ENCODE measurements at regions not wholly inside any gene's neighbourhood (a gene's known extent, or its start where the extent isn't known, plus 50 kb on each side); places are given as distances from the start of the nearest gene placed in this dataset.
A peak's percentile ranks its signal among the peaks of the same experiment; 100 is the strongest.

GRCh38 chr16:6206080-6206479 is 1108.5 kb upstream of the EEF2KMT start:
- DNase-seq (ENCODE audit: low spot score) = no peak

GRCh38 chr16:6204945-6205344 is 1107.3 kb upstream of the EEF2KMT start:
- DNase-seq (ENCODE audit: low spot score) = no peak

- no peak for DNase-seq (ENCODE audit: low spot score)
Observed at GRCh38 chr16:6200861-6201260, 1103.3 kb upstream of the EEF2KMT start.

GRCh38 chr16:6200271-6200670 is 1102.7 kb upstream of the EEF2KMT start:
- DNase-seq (ENCODE audit: low spot score) = no peak

- DNase-seq (ENCODE audit: low spot score) = no peak
Observed at GRCh38 chr16:6195966-6196365, 1098.4 kb upstream of the EEF2KMT start.

- DNase-seq (ENCODE audit: low spot score) = peak; percentile 57
Observed at GRCh38 chr16:6193718-6194117, 1096.1 kb upstream of the EEF2KMT start.

GRCh38 chr16:6192984-6193383 is 1095.4 kb upstream of the EEF2KMT start:
- DNase-seq (ENCODE audit: low spot score) = no peak

- no peak for DNase-seq (ENCODE audit: low spot score)
Observed at GRCh38 chr16:6192532-6192931, 1094.9 kb upstream of the EEF2KMT start.

GRCh38 chr16:6190776-6191175 is 1093.2 kb upstream of the EEF2KMT start:
- no peak for DNase-seq (ENCODE audit: low spot score)

- no peak for DNase-seq (ENCODE audit: low spot score)
Observed at GRCh38 chr16:6189216-6189615, 1091.6 kb upstream of the EEF2KMT start.

- no peak for DNase-seq (ENCODE audit: low spot score)
Observed at GRCh38 chr16:6177616-6178180, 1080.1 kb upstream of the EEF2KMT start.

- no peak for DNase-seq (ENCODE audit: low spot score)
Observed at GRCh38 chr16:6170022-6170421, 1072.4 kb upstream of the EEF2KMT start.

GRCh38 chr16:6165330-6165979 is 1067.9 kb upstream of the EEF2KMT start:
- DNase-seq (ENCODE audit: low spot score) = peak; percentile 8

GRCh38 chr16:6160871-6161270 is 1063.3 kb upstream of the EEF2KMT start:
- DNase-seq (ENCODE audit: low spot score) = no peak

- DNase-seq (ENCODE audit: low spot score) = peak; percentile 21
Observed at GRCh38 chr16:6160303-6160702, 1062.7 kb upstream of the EEF2KMT start.

GRCh38 chr16:6157806-6158205 is 1060.2 kb upstream of the EEF2KMT start:
- no peak for DNase-seq (ENCODE audit: low spot score)

- DNase-seq (ENCODE audit: low spot score) = no peak
Observed at GRCh38 chr16:6155271-6155670, 1057.7 kb upstream of the EEF2KMT start.

GRCh38 chr16:6153901-6154300 is 1056.3 kb upstream of the EEF2KMT start:
- DNase-seq (ENCODE audit: low spot score) = no peak

GRCh38 chr16:6149031-6149430 is 1051.4 kb upstream of the EEF2KMT start:
- DNase-seq (ENCODE audit: low spot score) = no peak

GRCh38 chr16:6148361-6148760 is 1050.8 kb upstream of the EEF2KMT start:
- DNase-seq (ENCODE audit: low spot score) = no peak

GRCh38 chr16:6146874-6147425 is 1049.4 kb upstream of the EEF2KMT start:
- DNase-seq (ENCODE audit: low spot score) = no peak

- DNase-seq (ENCODE audit: low spot score) = no peak
Observed at GRCh38 chr16:6146356-6146755, 1048.8 kb upstream of the EEF2KMT start.

GRCh38 chr16:6144463-6144862 is 1046.9 kb upstream of the EEF2KMT start:
- DNase-seq (ENCODE audit: low spot score) = no peak

- no peak for DNase-seq (ENCODE audit: low spot score)
Observed at GRCh38 chr16:6143020-6143419, 1045.4 kb upstream of the EEF2KMT start.

All from kidney tubule cell (primary cell).